H1 (cell line): ENCODE measurements at regions not wholly inside any gene's neighbourhood (a gene's known extent, or its start where the extent isn't known, plus 50 kb on each side); places are given as distances from the start of the nearest gene placed in this dataset.

Source experiments
- CTCF ChIA-PET: fragments of 300-600 bp; sonication (Branson Sonifier 250); formaldehyde crosslinking; loops from one replicate; lab custom pipeline; 2021; ENCODE audit not compliant: partially characterized antibody; lab: Charles Lee
- POLR2A ChIA-PET: fragments of 300-600 bp; sonication (Branson Sonifier 250); formaldehyde crosslinking; loops from one replicate; lab custom pipeline; 2021; ENCODE audit warnings: inconsistent platforms; ENCODE audit not compliant: partially characterized antibody; lab: Charles Lee
- DNase-seq, 2 experiments: peaks; one replicate each; pipeline versions ENCODE4 v3.0.0 to v3.0.0-alpha.2; 2010 to 2022; ENCODE audit warnings: low spot score in 2 of 2, low read depth in 1 of 2, mixed read lengths in 1 of 2
- FAIRE-seq: peaks from 2 replicates; lab custom pipeline; 2011; peaks lifted over from hg19 to GRCh38; lab: Jason Lieb, UNC
- H2AFZ ChIP-seq: 2 replicates; pipeline ENCODE4 v1.8.1; 2012; ENCODE audit warnings: low read length, inconsistent platforms
- H2AK5ac ChIP-seq: 2 replicates; pipeline ENCODE4 v1.6.1; 2013; ENCODE audit warnings: low read depth, low read length
- H2BK120ac ChIP-seq: replicated peaks from 2 replicates; pipeline ENCODE3; 2013; ENCODE audit warnings: low read depth, low read length, inconsistent platforms
- H2BK12ac ChIP-seq: 2 replicates; pipeline ENCODE4 v1.6.1; 2013; ENCODE audit warnings: low read depth, low read length
- H2BK15ac ChIP-seq: 2 replicates; pipeline ENCODE4 v1.6.1; 2013; ENCODE audit warnings: low read length
- H2BK20ac ChIP-seq: 2 replicates; pipeline ENCODE4 v1.6.1; 2013; ENCODE audit warnings: low read length
- H2BK5ac ChIP-seq: 2 replicates; pipeline ENCODE4 v1.6.1; 2013; ENCODE audit warnings: low read depth, low read length
- H3K14ac ChIP-seq: 2 replicates; pipeline ENCODE4 v1.6.1; 2013; ENCODE audit warnings: inconsistent platforms; ENCODE audit not compliant: insufficient read length
- H3K18ac ChIP-seq: 2 replicates; pipeline ENCODE4 v1.6.1; 2013; ENCODE audit warnings: low read length; ENCODE audit errors: extremely low read depth
- H3K23ac ChIP-seq: 2 replicates; pipeline ENCODE4 v1.6.1; 2013; ENCODE audit warnings: inconsistent platforms; ENCODE audit not compliant: insufficient read length
- H3K23me2 ChIP-seq: 2 replicates; pipeline ENCODE4 v1.6.1; 2013; ENCODE audit warnings: low read depth, low read length
- H3K27ac ChIP-seq: 2 replicates; pipeline ENCODE4 v1.6.1; 2011; ENCODE audit warnings: low read depth, low read length, inconsistent platforms
- H3K27me3 ChIP-seq, 4 experiments: replicated peaks in 1 of 4; 1 replicate in 1 of 4; 2 replicates in 3 of 4; pipeline versions ENCODE4 v1.6.1 to v1.8.1; 2011 to 2013; ENCODE audit warnings: low read length in 3 of 4, mild to moderate bottlenecking in 3 of 4, inconsistent platforms in 2 of 4, mixed read lengths in 2 of 4, moderate library complexity in 1 of 4; ENCODE audit not compliant: control insufficient read depth in 3 of 4, insufficient read depth in 3 of 4; ENCODE audit errors: extremely low read depth in 1 of 4
- H3K36me3 ChIP-seq, 4 experiments: 2 replicates each; pipeline versions ENCODE4 v1.6.1 to v1.8.1; 2011 to 2013; ENCODE audit warnings: mild to moderate bottlenecking in 4 of 4, low read length in 3 of 4, moderate library complexity in 2 of 4, control low read depth in 1 of 4, inconsistent platforms in 1 of 4; ENCODE audit not compliant: insufficient read depth in 4 of 4, control insufficient read depth in 2 of 4
- H3K4ac ChIP-seq: replicated peaks from 2 replicates; pipeline ENCODE3; 2013; ENCODE audit warnings: low read length, low read depth, mixed read lengths, inconsistent platforms; ENCODE audit not compliant: insufficient read length
- H3K4me1 ChIP-seq, 4 experiments: replicated peaks in 1 of 4; 1 replicate in 1 of 4; 2 replicates in 3 of 4; pipeline versions ENCODE4 v1.6.1 to v1.8.1; 2011 to 2013; ENCODE audit warnings: low read length in 3 of 4, inconsistent platforms in 2 of 4, mixed read lengths in 1 of 4; ENCODE audit not compliant: insufficient read depth in 4 of 4, control insufficient read depth in 3 of 4
- H3K4me2 ChIP-seq, 2 experiments: 2 replicates each; pipeline versions ENCODE4 v1.6.1 to v1.8.1; 2011 to 2013; ENCODE audit warnings: low read depth in 2 of 2, low read length in 2 of 2, control low read depth in 1 of 2, inconsistent platforms in 1 of 2, mild to moderate bottlenecking in 1 of 2; ENCODE audit not compliant: insufficient read depth in 1 of 2
- H3K4me3 ChIP-seq, 4 experiments: fragments of 200-600, 300-600 bp in 1 of 4; sonication (generic), shearing (Covaris generic), sonication (Bioruptor Twin) in 1 of 4; 2 replicates each; pipeline versions ENCODE4 v1.5.1 to v1.8.1; 2011 to 2016; ENCODE audit warnings: low read length in 4 of 4, low read depth in 3 of 4, control low read depth in 2 of 4, inconsistent platforms in 2 of 4, mild to moderate bottlenecking in 2 of 4, mixed read lengths in 1 of 4, moderate library complexity in 1 of 4; ENCODE audit not compliant: insufficient read depth in 2 of 4; ENCODE audit errors: extremely low read depth in 1 of 4
- H3K56ac ChIP-seq: replicated peaks from 2 replicates; pipeline ENCODE3; 2013; ENCODE audit warnings: low read depth, mild to moderate bottlenecking, mixed read lengths, low read length, inconsistent platforms; ENCODE audit not compliant: insufficient read length
- H3K79me1 ChIP-seq: 2 replicates; pipeline ENCODE4 v1.6.1; 2013; ENCODE audit warnings: low read depth, low read length, control low read depth
- H3K79me2 ChIP-seq, 2 experiments: 2 replicates each; pipeline versions ENCODE4 v1.6.1 to v1.8.1; 2012 to 2013; ENCODE audit warnings: low read length in 2 of 2, mild to moderate bottlenecking in 2 of 2, inconsistent platforms in 1 of 2; ENCODE audit not compliant: insufficient read depth in 2 of 2, control insufficient read depth in 1 of 2
- H3K9ac ChIP-seq, 4 experiments: replicated peaks in 1 of 4; 1 replicate in 1 of 4; 2 replicates in 3 of 4; pipeline versions ENCODE4 v1.6.1 to v1.8.1; 2011 to 2013; ENCODE audit warnings: low read depth in 3 of 4, low read length in 3 of 4, control low read depth in 2 of 4, mild to moderate bottlenecking in 2 of 4, moderate library complexity in 2 of 4, inconsistent platforms in 1 of 4; ENCODE audit errors: extremely low read depth in 1 of 4
- H3K9me3 ChIP-seq, 2 experiments: 2 replicates each; pipeline versions ENCODE4 v1.6.1 to v1.8.1; 2012 to 2013; ENCODE audit warnings: mild to moderate bottlenecking in 2 of 2, moderate library complexity in 2 of 2, control low read depth in 1 of 2, inconsistent platforms in 1 of 2, low read depth in 1 of 2, low read length in 1 of 2, mixed read lengths in 1 of 2; ENCODE audit not compliant: insufficient read depth in 2 of 2
- H4K20me1 ChIP-seq, 2 experiments: replicated peaks in 1 of 2; 2 replicates each; pipeline versions ENCODE3 to v1.8.1; 2011 to 2013; ENCODE audit warnings: inconsistent platforms in 2 of 2, low read length in 2 of 2, mild to moderate bottlenecking in 1 of 2; ENCODE audit not compliant: insufficient read depth in 2 of 2, control insufficient read depth in 1 of 2
- H4K5ac ChIP-seq: 2 replicates; pipeline ENCODE4 v1.6.1; 2013; ENCODE audit warnings: low read length, low read depth, mixed read lengths, inconsistent platforms; ENCODE audit not compliant: insufficient read length
- H4K8ac ChIP-seq: 2 replicates; pipeline ENCODE4 v1.8.0; 2013; ENCODE audit warnings: mild to moderate bottlenecking, moderate library complexity, low read length, inconsistent platforms; ENCODE audit not compliant: insufficient read depth; ENCODE audit errors: extremely low read depth
- H4K91ac ChIP-seq: replicated peaks from 2 replicates; pipeline ENCODE3; 2013; ENCODE audit warnings: low read length, mixed read lengths, inconsistent platforms; ENCODE audit not compliant: insufficient read length
- HDAC2 ChIP-seq, 2 experiments: fragments of 300-600 bp in 1 of 2; sonication (generic) in 1 of 2; IDR thresholded peaks; 2 replicates each; pipeline ENCODE4 v1.6.1; 2011 to 2012; ENCODE audit warnings: low read depth in 2 of 2, low read length in 2 of 2, mild to moderate bottlenecking in 2 of 2, moderate library complexity in 2 of 2, borderline replicate concordance in 1 of 2, inconsistent platforms in 1 of 2
- MAFK ChIP-seq: IDR thresholded peaks from 2 replicates; pipeline ENCODE4 v1.6.1; 2012; ENCODE audit warnings: low read depth, mild to moderate bottlenecking, improper control_type of control experiment, low read length
- NANOG ChIP-seq: IDR thresholded peaks from 2 replicates; pipeline ENCODE4 v1.6.1; 2011; ENCODE audit warnings: low read length, low read depth, mild to moderate bottlenecking, inconsistent platforms; ENCODE audit not compliant: insufficient read depth, poor library complexity, severe bottlenecking
- POLR2A ChIP-seq, 2 experiments: IDR thresholded peaks; 1 replicate in 1 of 2; 2 replicates in 1 of 2; pipeline ENCODE4 v1.6.1; 2011; ENCODE audit warnings: low read depth in 2 of 2, low read length in 2 of 2, mild to moderate bottlenecking in 2 of 2; ENCODE audit errors: control extremely low read depth in 1 of 2
- RAD21 ChIP-seq, 2 experiments: IDR thresholded peaks in 1 of 2; conservative IDR thresholded peaks in 1 of 2; 2 replicates each; pipeline ENCODE4 v1.6.1; 2011; ENCODE audit warnings: low read depth in 2 of 2, low read length in 2 of 2, improper control_type of control experiment in 1 of 2, inconsistent platforms in 1 of 2, mild to moderate bottlenecking in 1 of 2, moderate library complexity in 1 of 2
- SAP30 ChIP-seq: fragments of 300-600 bp; sonication (generic); IDR thresholded peaks from 2 replicates; pipeline ENCODE4 v1.7.1; 2012; ENCODE audit warnings: low read length, moderate library complexity, mild to moderate bottlenecking, inconsistent platforms; ENCODE audit not compliant: insufficient read depth, insufficient replicate concordance
- WGBS, 2 experiments: shearing (Covaris generic) in 1 of 2; methylation state at CpG; one replicate each; pipeline versions ENCODE4 v1.1.6 to v1.1.7; 2013 to 2015; ENCODE audit warnings: low lambda C conversion rate in 2 of 2, mixed read lengths in 2 of 2, inconsistent platforms in 1 of 2, low coverage in 1 of 2, missing lambda C conversion rate in 1 of 2; ENCODE audit not compliant: insufficient replicate concordance in 2 of 2, insufficient coverage in 1 of 2, insufficient read length in 1 of 2; ENCODE audit errors: extremely low coverage in 1 of 2, missing lambda C conversion rate in 1 of 2; 5-methylcytosine and 5-hydroxymethylcytosine counted together
- TF ChIP-seq, protein P1 (sequence below), 3 experiments: IDR thresholded peaks; 1 replicate in 2 of 3; 2 replicates in 1 of 3; pipeline versions ENCODE4 v1.5.1 to v1.6.1; 2011; ENCODE audit warnings: low read length in 3 of 3, mild to moderate bottlenecking in 3 of 3, inconsistent platforms in 2 of 3, low read depth in 1 of 3, moderate library complexity in 1 of 3; ENCODE audit not compliant: insufficient read depth in 1 of 3; ENCODE audit errors: control extremely low read depth in 1 of 3

DNA sequence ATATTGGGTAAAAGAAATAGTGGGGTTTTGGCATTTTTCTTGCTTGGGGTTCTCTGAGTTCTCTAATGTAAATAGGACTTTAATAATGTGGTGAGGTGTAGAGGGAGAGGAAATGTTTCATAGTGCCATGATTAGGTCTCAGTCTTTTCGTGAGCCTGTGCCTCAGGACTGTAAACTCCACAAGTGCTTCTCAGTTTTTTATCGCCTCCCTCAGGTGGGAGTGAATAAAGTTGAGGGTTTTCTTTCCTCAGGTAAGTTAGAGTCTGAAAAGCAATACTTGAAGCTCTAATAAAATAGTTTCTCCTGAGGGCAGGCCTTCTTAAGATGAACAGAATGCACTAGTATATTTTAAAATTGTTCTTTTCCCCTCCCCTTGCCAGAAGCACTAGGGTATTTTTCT, 243.1 kb upstream of the SETBP1 start:
- Histone ChIP-seq H4K8ac (no peak overlapping the region), H3K14ac (no peak overlapping the region), H3K56ac (no peak overlapping the region), H3K23me2 (no peaks in the 10 kb centered on the region), H2BK120ac (no peak overlapping the region), H3K18ac (no peak overlapping the region), H2BK12ac (no peak overlapping the region), H3K4me1 (no peaks in the 10 kb centered on the region), H3K23ac (no peak overlapping the region), H3K4me3 (no peak overlapping the region), H3K4me2 (no peak overlapping the region), H3K9ac (no peak overlapping the region), H3K9me3 (no peaks in the 10 kb centered on the region), H2BK5ac (no peak overlapping the region), H3K36me3 (no peaks in the 10 kb centered on the region), H2AK5ac (no peak overlapping the region), H3K4ac (no peak overlapping the region), H2BK15ac (no peak overlapping the region), H3K27ac (no peak overlapping the region), H3K79me2 (no peaks in the 10 kb centered on the region), H3K79me1 (no peaks in the 10 kb centered on the region), H4K5ac (no peak overlapping the region), H4K91ac (no peak overlapping the region), H4K20me1 (no peaks in the 10 kb centered on the region), H3K27me3 (no peaks in the 10 kb centered on the region), H2AFZ (no peak overlapping the region), H2BK20ac (no peak overlapping the region)
- ChIA-PET CTCF (interaction anchor here (0.8 to 1.4 kb wide), 5 partner anchors 11 to 308 kb away, joined by 3 read pairs; no protein-coding TSS in a partner anchor), POLR2A (no interaction called here)
- DNase-seq (no peak), FAIRE-seq (no peak)
- TF ChIP-seq RAD21 (IDR thresholded peaks at IDR 0.05 in 1 of 2, conservative IDR thresholded peaks at IDR 0.05 in 1 of 2; ENCODE audit: low read depth in 2 of 2, low read length in 2 of 2) (peak; percentile 50 to 59), NANOG (no peak), MAFK (no peak), SAP30 (no peak), POLR2A (IDR thresholded peaks at IDR 0.05; ENCODE audit: control extremely low read depth in 1 of 2, low read depth in 2 of 2, low read length in 2 of 2) (no peak), HDAC2 (IDR thresholded peaks at IDR 0.05; ENCODE audit: borderline replicate concordance in 1 of 2, low read depth in 2 of 2, low read length in 2 of 2) (no peak)
- TF ChIP-seq, protein P1, sequence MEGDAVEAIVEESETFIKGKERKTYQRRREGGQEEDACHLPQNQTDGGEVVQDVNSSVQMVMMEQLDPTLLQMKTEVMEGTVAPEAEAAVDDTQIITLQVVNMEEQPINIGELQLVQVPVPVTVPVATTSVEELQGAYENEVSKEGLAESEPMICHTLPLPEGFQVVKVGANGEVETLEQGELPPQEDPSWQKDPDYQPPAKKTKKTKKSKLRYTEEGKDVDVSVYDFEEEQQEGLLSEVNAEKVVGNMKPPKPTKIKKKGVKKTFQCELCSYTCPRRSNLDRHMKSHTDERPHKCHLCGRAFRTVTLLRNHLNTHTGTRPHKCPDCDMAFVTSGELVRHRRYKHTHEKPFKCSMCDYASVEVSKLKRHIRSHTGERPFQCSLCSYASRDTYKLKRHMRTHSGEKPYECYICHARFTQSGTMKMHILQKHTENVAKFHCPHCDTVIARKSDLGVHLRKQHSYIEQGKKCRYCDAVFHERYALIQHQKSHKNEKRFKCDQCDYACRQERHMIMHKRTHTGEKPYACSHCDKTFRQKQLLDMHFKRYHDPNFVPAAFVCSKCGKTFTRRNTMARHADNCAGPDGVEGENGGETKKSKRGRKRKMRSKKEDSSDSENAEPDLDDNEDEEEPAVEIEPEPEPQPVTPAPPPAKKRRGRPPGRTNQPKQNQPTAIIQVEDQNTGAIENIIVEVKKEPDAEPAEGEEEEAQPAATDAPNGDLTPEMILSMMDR (IDR thresholded peaks at IDR 0.05; ENCODE audit: control extremely low read depth in 1 of 3, insufficient read depth in 1 of 3, low read depth in 1 of 3, low read length in 3 of 3) = peak in 2 of 3 experiments; percentile 21 to 30; a peak in 2 of 4 replicates
- WGBS, 2 experiments = 67% methylated on average over 2 of the region's 2 CpGs; no CpG with 5 or more reads in 1 of the 2 experiments
